ENCODE measurements at regions not wholly inside any gene's neighbourhood (a gene's known extent, or its start where the extent isn't known, plus 50 kb on each side); places are given as distances from the start of the nearest gene placed in this dataset.

- no peak overlapping the region for H3K4me3 ChIP-seq
- no peaks in the 10 kb centered on the region for H3K36me3 ChIP-seq
- no peaks in the 10 kb centered on the region for H3K9me3 ChIP-seq
- 74 to 82% methylated on average over 5 to 10 of the region's 12 CpGs for WGBS, 2 donors (ENCODE audit: low coverage in 1 of 2)
- ATAC-seq = no peak
- no peaks in the 10 kb centered on the region for H3K4me1 ChIP-seq
- TF ChIP-seq CTCF (IDR thresholded peaks at IDR 0.05) (no peak), POLR2A (IDR thresholded peaks at IDR 0.05) (no peak), POLR2AphosphoS5 (IDR thresholded peaks at IDR 0.05) (no peak), EP300 (IDR thresholded peaks at IDR 0.05) (no peak)
- H3K27me3 ChIP-seq = peaks cover 46% of the 10 kb centered on the region
- no peak overlapping the region for H3K27ac ChIP-seq
These were observed 273.9 kb downstream of the ZNF536 start for GRCh38 chr19:30645946-30646577.

GRCh38 chr19:30640252-30640965 lies 268.2 kb downstream of the ZNF536 start:
- no peak for TF ChIP-seq POLR2AphosphoS5 (IDR thresholded peaks at IDR 0.05)
- TF ChIP-seq CTCF (IDR thresholded peaks at IDR 0.05) = no peak
- TF ChIP-seq POLR2A (IDR thresholded peaks at IDR 0.05) = no peak
- TF ChIP-seq EP300 (IDR thresholded peaks at IDR 0.05) = no peak
- no peak for ATAC-seq
- no peak overlapping the region for H3K4me3 ChIP-seq
- 62 to 69% methylated on average over 2 to 8 of the region's 8 CpGs for WGBS, 2 donors (ENCODE audit: low coverage in 1 of 2)
- H3K9me3 ChIP-seq = peaks cover 0 to 23% (median 0%) of the 10 kb centered on the region in 3 donors
- H3K36me3 ChIP-seq = no peaks in the 10 kb centered on the region
- no peak overlapping the region for H3K27ac ChIP-seq
- H3K4me1 ChIP-seq = no peaks in the 10 kb centered on the region
- H3K27me3 ChIP-seq = peaks cover 7% of the 10 kb centered on the region

GRCh38 chr19:30638889-30639288 lies 266.7 kb downstream of the ZNF536 start:
- H3K9me3 ChIP-seq = peaks cover 0 to 23% (median 0%) of the 10 kb centered on the region in 3 donors
- no peak for ATAC-seq
- WGBS, 2 donors (ENCODE audit: low coverage in 1 of 2) = 76 to 90% methylated on average over 4 of the region's 4 CpGs
- no peaks in the 10 kb centered on the region for H3K4me1 ChIP-seq
- H3K4me3 ChIP-seq = no peak overlapping the region
- no peaks in the 10 kb centered on the region for H3K36me3 ChIP-seq
- peaks cover 18% of the 10 kb centered on the region for H3K27me3 ChIP-seq
- no peak overlapping the region for H3K27ac ChIP-seq
- TF ChIP-seq CTCF (IDR thresholded peaks at IDR 0.05) = no peak
- TF ChIP-seq EP300 (IDR thresholded peaks at IDR 0.05) = no peak
- no peak for TF ChIP-seq POLR2A (IDR thresholded peaks at IDR 0.05)
- no peak for TF ChIP-seq POLR2AphosphoS5 (IDR thresholded peaks at IDR 0.05)

GRCh38 chr19:30637926-30638325 lies 265.7 kb downstream of the ZNF536 start:
- no peak overlapping the region for H3K4me3 ChIP-seq
- H3K9me3 ChIP-seq = peaks cover 0 to 23% (median 0%) of the 10 kb centered on the region in 3 donors
- peaks cover 20% of the 10 kb centered on the region for H3K27me3 ChIP-seq
- ATAC-seq = no peak
- no peaks in the 10 kb centered on the region for H3K36me3 ChIP-seq
- H3K27ac ChIP-seq = no peak overlapping the region
- no peaks in the 10 kb centered on the region for H3K4me1 ChIP-seq
- 60 to 80% methylated on average over 1 to 2 of the region's 2 CpGs for WGBS, 2 donors (ENCODE audit: low coverage in 1 of 2)
- TF ChIP-seq CTCF (IDR thresholded peaks at IDR 0.05) (no peak), POLR2A (IDR thresholded peaks at IDR 0.05) (no peak)

Data from gastroesophageal sphincter (tissue), 4 donors.